HepG2 (cell line): ENCODE measurements at regions not wholly inside any gene's neighbourhood (a gene's known extent, or its start where the extent isn't known, plus 50 kb on each side); places are given as distances from the start of the nearest gene placed in this dataset.

Experiments used
- ATAC-seq: fragments of 200-7000 bp; cut with Tn5 transposase; 3 replicates; pipeline ENCODE4 v1.9.1; 2020; ENCODE audit warnings: mild to moderate bottlenecking, moderate library complexity
- BruUV-seq: library from RNA; stranded (reverse); fragments of 400-500 nt; replicated peaks from 2 replicates; lab custom pipeline; 2021; lab: Mats Ljungman, UMichigan
- CTCF ChIA-PET: fragments of 300-600 bp; formaldehyde crosslinking; extraction: SDS; loops from one replicate; lab custom pipeline; 2021; ENCODE audit warnings: low total read pairs, inconsistent platforms, low intra/inter-chr PET ratio; lab: Yijun Ruan, JAX
- POLR2A ChIA-PET: fragments of 350-600 bp; sonication (Branson Sonifier 250); formaldehyde crosslinking; loops from one replicate; lab custom pipeline; 2020; ENCODE audit warnings: antibody characterized with exemption, inconsistent platforms; lab: Yijun Ruan, JAX
- DNase-seq: peaks from one replicate; pipeline ENCODE4 v3.0.0-alpha.2; 2015; ENCODE audit warnings: low spot score
- FAIRE-seq: peaks from 3 replicates; lab custom pipeline; 2011; peaks lifted over from hg19 to GRCh38; lab: Jason Lieb, UNC
- H2AFZ ChIP-seq: one replicate; pipeline ENCODE4 v1.6.1; 2011; ENCODE audit warnings: low read length, inconsistent platforms
- H3K27ac ChIP-seq: fragments of 300-600 bp; 3 replicates; pipeline ENCODE4 v1.8.0; 2011; ENCODE audit warnings: mixed run types, mild to moderate bottlenecking, mixed read lengths, low read length, inconsistent platforms; ENCODE audit not compliant: insufficient read depth; ENCODE audit errors: extremely low read length
- H3K27me3 ChIP-seq, 2 experiments: fragments of 200-600 bp in 1 of 2; 2 replicates in 1 of 2; 3 replicates in 1 of 2; pipeline versions ENCODE4 v1.6.0 to v1.8.0; 2011; ENCODE audit warnings: low read length in 2 of 2, mild to moderate bottlenecking in 2 of 2, moderate library complexity in 2 of 2, inconsistent platforms in 1 of 2; ENCODE audit not compliant: insufficient read depth in 2 of 2, control insufficient read depth in 1 of 2
- H3K36me3 ChIP-seq, 2 experiments: fragments of 200-600 bp in 1 of 2; replicated peaks in 1 of 2; 2 replicates in 1 of 2; 3 replicates in 1 of 2; pipeline versions ENCODE4 v1.5.1 to v1.8.0; 2011; ENCODE audit warnings: low read length in 2 of 2, inconsistent platforms in 1 of 2; ENCODE audit not compliant: insufficient read depth in 2 of 2, control insufficient read depth in 1 of 2
- H3K4me1 ChIP-seq: 2 replicates; pipeline ENCODE4 v1.5.1; 2012; ENCODE audit warnings: low read length, inconsistent platforms; ENCODE audit not compliant: insufficient read depth
- H3K4me2 ChIP-seq: 2 replicates; pipeline ENCODE4 v1.6.0; 2011; ENCODE audit warnings: low read depth, low read length, inconsistent platforms
- H3K4me3 ChIP-seq, 3 experiments: fragments of 200-600 bp in 1 of 3; sonication (generic), shearing (Covaris generic) in 1 of 3; replicated peaks in 1 of 3; 2 replicates each; pipeline ENCODE4 v1.5.1; 2011 to 2016; ENCODE audit warnings: low read length in 3 of 3, inconsistent platforms in 2 of 3, low read depth in 2 of 3, mild to moderate bottlenecking in 2 of 3, control low read depth in 1 of 3, mixed read lengths in 1 of 3; ENCODE audit not compliant: insufficient read depth in 1 of 3
- H3K79me2 ChIP-seq: one replicate; pipeline ENCODE4 v1.6.1; 2011; ENCODE audit warnings: low read length, inconsistent platforms; ENCODE audit not compliant: insufficient read depth
- H3K9ac ChIP-seq: 2 replicates; pipeline ENCODE4 v1.6.0; 2011; ENCODE audit warnings: mild to moderate bottlenecking, low read depth, low read length, inconsistent platforms; ENCODE audit not compliant: insufficient read depth
- H3K9me3 ChIP-seq: 2 replicates; pipeline ENCODE4 v1.5.1; 2012; ENCODE audit warnings: mild to moderate bottlenecking, low read length
- H4K20me1 ChIP-seq: 2 replicates; pipeline ENCODE4 v1.6.0; 2011; ENCODE audit warnings: inconsistent platforms, mild to moderate bottlenecking, low read length, moderate library complexity; ENCODE audit not compliant: insufficient read depth
- AGO2 ChIP-seq: fragments of 200-400 bp; formaldehyde crosslinking; optimal IDR thresholded peaks from 2 replicates; pipeline ENCODE3; 2017; ENCODE audit warnings: mild to moderate bottlenecking, low read depth, low read length, moderate library complexity
- ATM ChIP-seq: fragments of 450-650 bp; IDR thresholded peaks from 2 replicates; pipeline ENCODE4 v1.7.1; 2017; ENCODE audit warnings: mild to moderate bottlenecking, borderline replicate concordance
- EHMT2 ChIP-seq: fragments of 200-600 bp; sonication (generic); IDR thresholded peaks from 2 replicates; pipeline ENCODE4 v1.7.0; 2017; ENCODE audit warnings: antibody characterized with exemption, low read depth, low read length, borderline replicate concordance
- HCFC1 ChIP-seq: fragments of 150-350 bp; IDR thresholded peaks from 2 replicates; pipeline ENCODE4 v1.6.1; 2014; ENCODE audit warnings: low read depth, low read length
- HDAC6 ChIP-seq: fragments of 200-600 bp; sonication (generic); IDR thresholded peaks from 2 replicates; pipeline ENCODE4 v1.7.0; 2017; ENCODE audit warnings: mild to moderate bottlenecking, antibody characterized with exemption, low read length, low read depth
- KLF15 ChIP-seq: sonication (generic); formaldehyde crosslinking; IDR thresholded peaks from 2 replicates; pipeline ENCODE4 v1.8.1; 2023; ENCODE audit warnings: borderline replicate concordance, mild to moderate bottlenecking, inconsistent platforms, missing genetic modification reagents, mixed read lengths
- MBD4 ChIP-seq: IDR thresholded peaks from 2 replicates; pipeline ENCODE4 v1.6.1; 2012; ENCODE audit warnings: low read length, inconsistent platforms, borderline replicate concordance
- MXD4 ChIP-seq: IDR thresholded peaks from 2 replicates; pipeline ENCODE4 v1.6.1; 2016; ENCODE audit warnings: mild to moderate bottlenecking, missing biosample characterization, missing genetic modification reagents
- PPARG ChIP-seq: conservative IDR thresholded peaks from 2 replicates; pipeline ENCODE4 v1.6.1; 2016; ENCODE audit warnings: missing biosample characterization, missing genetic modification reagents
- RARA ChIP-seq: IDR thresholded peaks from 2 replicates; pipeline ENCODE4 v1.6.1; 2016; ENCODE audit warnings: missing genetic modification reagents, missing compliant biosample characterization
- RBM39 ChIP-seq: fragments of 200-400 bp; formaldehyde crosslinking; IDR thresholded peaks from one replicate; pipeline ENCODE4 v1.6.1; 2018; ENCODE audit warnings: antibody characterized with exemption, mild to moderate bottlenecking, low read depth, low read length; ENCODE audit not compliant: poor library complexity, severe bottlenecking
- RELA ChIP-seq: sonication (generic); formaldehyde crosslinking; IDR thresholded peaks from 2 replicates; pipeline ENCODE4 v1.4.0; 2020; ENCODE audit warnings: missing genetic modification reagents
- U2AF2 ChIP-seq: fragments of 200-400 bp; formaldehyde crosslinking; IDR thresholded peaks from 2 replicates; pipeline ENCODE4 v1.6.1; 2017; ENCODE audit warnings: low read depth, mild to moderate bottlenecking, low read length
- ZNF296 ChIP-seq: sonication (generic); formaldehyde crosslinking; conservative IDR thresholded peaks from 2 replicates; pipeline ENCODE4 v1.5.0; 2020; ENCODE audit warnings: mild to moderate bottlenecking, missing genetic modification reagents
- ZNF496 ChIP-seq: sonication (generic); formaldehyde crosslinking; IDR thresholded peaks from 2 replicates; pipeline ENCODE4 v1.8.1; 2023; ENCODE audit warnings: mild to moderate bottlenecking, moderate library complexity, missing genetic modification reagents; ENCODE audit not compliant: insufficient replicate concordance
- ZNF503 ChIP-seq: sonication (generic); formaldehyde crosslinking; IDR thresholded peaks from 2 replicates; pipeline ENCODE4 v1.4.0; 2020; ENCODE audit warnings: missing genetic modification reagents
- ZNF720 ChIP-seq: sonication (generic); formaldehyde crosslinking; IDR thresholded peaks from 2 replicates; pipeline ENCODE4 v1.4.0; 2020; ENCODE audit warnings: missing genetic modification reagents
- WGBS: methylation state at CpG from one replicate; pipeline ENCODE4 v1.1.6; 2017; ENCODE audit warnings: low lambda C conversion rate; 5-methylcytosine and 5-hydroxymethylcytosine counted together
- in situ Hi-C: cut with HindIII; loops from 2 replicates; pipeline ENCODE4 v1.10.0; 2017; ENCODE audit warnings: low pct_unique_long_range_greater_than_20kb; ENCODE audit not compliant: extremely low pct_ligation_motif_present
- intact Hi-C: fragments of 100-400 bp; cut with micrococcal nuclease; formaldehyde crosslinking; loops from one replicate; pipeline ENCODE4 v1.10.0; 2022; ENCODE audit not compliant: unreplicated experiment
- TF ChIP-seq, protein P1 (sequence below): sonication (generic); formaldehyde crosslinking; IDR thresholded peaks from 2 replicates; pipeline ENCODE4 v1.8.1; 2023; ENCODE audit warnings: mild to moderate bottlenecking, missing genetic modification reagents
- TF ChIP-seq, protein P2 (sequence below): IDR thresholded peaks from 2 replicates; pipeline ENCODE4 v1.6.1; 2016

DNA sequence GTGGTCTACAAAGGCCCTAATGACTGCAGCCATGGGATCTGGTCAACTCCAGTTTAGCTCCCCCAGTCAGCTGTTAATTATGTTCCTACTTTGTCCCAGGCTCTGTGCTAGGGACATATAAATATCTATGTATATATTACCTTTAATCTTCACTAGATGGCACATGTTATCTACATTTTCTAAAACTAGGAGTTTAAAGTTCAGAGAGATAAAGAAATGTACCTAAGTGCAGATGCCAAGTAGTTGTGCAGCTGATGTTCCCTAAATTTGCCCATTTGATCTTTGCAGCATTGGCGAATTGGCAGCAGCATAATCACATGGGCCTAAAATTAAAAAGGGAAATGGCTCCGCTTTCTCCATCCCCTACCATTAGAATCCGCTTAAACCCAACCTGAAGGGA, 541.1 kb downstream of the MED13L start:
- H2AFZ ChIP-seq, result no peak overlapping the region
- BruUV-seq, result no TSS peak
- no peak overlapping the region for H3K4me2 ChIP-seq
- no peak for DNase-seq
- WGBS, result 59% methylated on average over 3 of the region's 3 CpGs
- TF ChIP-seq, protein P1, sequence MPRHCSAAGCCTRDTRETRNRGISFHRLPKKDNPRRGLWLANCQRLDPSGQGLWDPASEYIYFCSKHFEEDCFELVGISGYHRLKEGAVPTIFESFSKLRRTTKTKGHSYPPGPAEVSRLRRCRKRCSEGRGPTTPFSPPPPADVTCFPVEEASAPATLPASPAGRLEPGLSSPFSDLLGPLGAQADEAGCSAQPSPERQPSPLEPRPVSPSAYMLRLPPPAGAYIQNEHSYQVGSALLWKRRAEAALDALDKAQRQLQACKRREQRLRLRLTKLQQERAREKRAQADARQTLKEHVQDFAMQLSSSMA (CRISPR knock-in tag), result no peak
- TF ChIP-seq AGO2 (no peak), EHMT2 (no peak), U2AF2 (no peak), MXD4 (CRISPR knock-in tag) (no peak), ATM (no peak), ZNF720 (CRISPR knock-in tag) (no peak), ZNF503 (no peak), KLF15 (no peak), PPARG (CRISPR knock-in tag) (no peak), RELA (CRISPR knock-in tag) (no peak), RBM39 (no peak), MBD4 (no peak), ZNF296 (CRISPR knock-in tag) (no peak), HCFC1 (no peak), RARA (no peak), ZNF496 (CRISPR knock-in tag) (no peak), HDAC6 (no peak)
- TF ChIP-seq, protein P2, sequence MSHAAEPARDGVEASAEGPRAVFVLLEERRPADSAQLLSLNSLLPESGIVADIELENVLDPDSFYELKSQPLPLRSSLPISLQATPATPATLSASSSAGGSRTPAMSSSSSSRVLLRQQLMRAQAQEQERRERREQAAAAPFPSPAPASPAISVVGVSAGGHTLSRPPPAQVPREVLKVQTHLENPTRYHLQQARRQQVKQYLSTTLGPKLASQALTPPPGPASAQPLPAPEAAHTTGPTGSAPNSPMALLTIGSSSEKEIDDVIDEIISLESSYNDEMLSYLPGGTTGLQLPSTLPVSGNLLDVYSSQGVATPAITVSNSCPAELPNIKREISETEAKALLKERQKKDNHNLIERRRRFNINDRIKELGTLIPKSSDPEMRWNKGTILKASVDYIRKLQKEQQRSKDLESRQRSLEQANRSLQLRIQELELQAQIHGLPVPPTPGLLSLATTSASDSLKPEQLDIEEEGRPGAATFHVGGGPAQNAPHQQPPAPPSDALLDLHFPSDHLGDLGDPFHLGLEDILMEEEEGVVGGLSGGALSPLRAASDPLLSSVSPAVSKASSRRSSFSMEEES, result no peak
- TF ChIP-seq, all 625 proteins: peak for 0
- Histone ChIP-seq H3K4me1 (no peaks in the 10 kb centered on the region), H3K27me3 (peaks cover 0 to 5% of the 10 kb centered on the region in 2 experiments; a peak in 2 of 5 replicates), H3K36me3 (no peaks in the 10 kb centered on the region), H3K27ac (no peak overlapping the region), H4K20me1 (no peaks in the 10 kb centered on the region), H3K79me2 (no peaks in the 10 kb centered on the region), H3K9ac (no peak overlapping the region), H3K4me3 (no peak overlapping the region), H3K9me3 (no peaks in the 10 kb centered on the region)
- intact Hi-C loops (no loop called here), in situ Hi-C loops (no loop called here)
- ATAC-seq, result no peak
- POLR2A ChIA-PET, result no interaction called here
- CTCF ChIA-PET, result no interaction called here
- no peak for FAIRE-seq
